HEK293T (cell line): ENCODE measurements at regions not wholly inside any gene's neighbourhood (a gene's known extent, or its start where the extent isn't known, plus 50 kb on each side); places are given as distances from the start of the nearest gene placed in this dataset.

Experiments used
- CTCF ChIA-PET: fragments of 350-600 bp; formaldehyde crosslinking; extraction: SDS; loops from one replicate; lab custom pipeline; 2021; ENCODE audit warnings: antibody characterized with exemption, inconsistent platforms; lab: Yijun Ruan, JAX
- POLR2A ChIA-PET: fragments of 350-600 bp; formaldehyde crosslinking; extraction: SDS; loops from one replicate; lab custom pipeline; 2020; ENCODE audit warnings: antibody characterized with exemption, inconsistent platforms; lab: Yijun Ruan, JAX
- DNase-seq: peaks from one replicate; pipeline ENCODE4 v3.0.0; 2012; ENCODE audit warnings: mixed read lengths; ENCODE audit errors: extremely low spot score
- ARNT ChIP-seq: fragments of 450-650 bp; IDR thresholded peaks from 2 replicates; pipeline ENCODE4 v1.6.1; 2017; ENCODE audit warnings: mild to moderate bottlenecking
- BHLHE40 ChIP-seq: fragments of 450-650 bp; IDR thresholded peaks from 2 replicates; pipeline ENCODE4 v1.6.1; 2016; ENCODE audit warnings: mild to moderate bottlenecking, moderate library complexity, borderline replicate concordance
- CTBP1 ChIP-seq: fragments of 450-650 bp; IDR thresholded peaks from 2 replicates; pipeline ENCODE4 v1.6.1; 2016; ENCODE audit warnings: borderline replicate concordance
- ELF4 ChIP-seq: fragments of 450-650 bp; IDR thresholded peaks from 2 replicates; pipeline ENCODE4 v1.6.1; 2017; ENCODE audit warnings: antibody characterized with exemption
- FOXA1 ChIP-seq: fragments of 450-650 bp; IDR thresholded peaks from 2 replicates; pipeline ENCODE4 v1.6.1; 2016; ENCODE audit warnings: mild to moderate bottlenecking
- FOXK2 ChIP-seq: fragments of 450-650 bp; IDR thresholded peaks from 2 replicates; pipeline ENCODE4 v1.6.1; 2016; ENCODE audit warnings: mild to moderate bottlenecking
- FOXM1 ChIP-seq: fragments of 450-650 bp; IDR thresholded peaks from 2 replicates; pipeline ENCODE4 v1.6.1; 2017; ENCODE audit warnings: mild to moderate bottlenecking, borderline replicate concordance
- HDGF ChIP-seq: fragments of 450-650 bp; IDR thresholded peaks from 2 replicates; pipeline ENCODE4 v1.6.1; 2017; ENCODE audit warnings: antibody characterized with exemption, borderline replicate concordance
- L3MBTL2 ChIP-seq: fragments of 450-650 bp; conservative IDR thresholded peaks from 2 replicates; pipeline ENCODE4 v1.6.1; 2016; ENCODE audit warnings: mild to moderate bottlenecking
- LEF1 ChIP-seq: fragments of 450-650 bp; IDR thresholded peaks from 2 replicates; pipeline ENCODE4 v1.6.1; 2017; ENCODE audit warnings: mild to moderate bottlenecking, borderline replicate concordance
- NFRKB ChIP-seq: fragments of 450-650 bp; IDR thresholded peaks from 2 replicates; pipeline ENCODE4 v1.6.1; 2016; ENCODE audit warnings: mild to moderate bottlenecking, moderate library complexity
- PKNOX1 ChIP-seq: fragments of 450-650 bp; IDR thresholded peaks from 2 replicates; pipeline ENCODE4 v1.6.1; 2016
- SP1 ChIP-seq: fragments of 450-650 bp; IDR thresholded peaks from 2 replicates; pipeline ENCODE4 v1.6.1; 2017
- SUZ12 ChIP-seq: fragments of 450-650 bp; IDR thresholded peaks from 2 replicates; pipeline ENCODE4 v1.6.1; 2016; ENCODE audit warnings: mild to moderate bottlenecking
- TARDBP ChIP-seq: fragments of 450-650 bp; IDR thresholded peaks from 2 replicates; pipeline ENCODE4 v1.6.1; 2016
- ZNF384 ChIP-seq: fragments of 450-650 bp; IDR thresholded peaks from 2 replicates; pipeline ENCODE4 v1.6.1; 2016

DNA sequence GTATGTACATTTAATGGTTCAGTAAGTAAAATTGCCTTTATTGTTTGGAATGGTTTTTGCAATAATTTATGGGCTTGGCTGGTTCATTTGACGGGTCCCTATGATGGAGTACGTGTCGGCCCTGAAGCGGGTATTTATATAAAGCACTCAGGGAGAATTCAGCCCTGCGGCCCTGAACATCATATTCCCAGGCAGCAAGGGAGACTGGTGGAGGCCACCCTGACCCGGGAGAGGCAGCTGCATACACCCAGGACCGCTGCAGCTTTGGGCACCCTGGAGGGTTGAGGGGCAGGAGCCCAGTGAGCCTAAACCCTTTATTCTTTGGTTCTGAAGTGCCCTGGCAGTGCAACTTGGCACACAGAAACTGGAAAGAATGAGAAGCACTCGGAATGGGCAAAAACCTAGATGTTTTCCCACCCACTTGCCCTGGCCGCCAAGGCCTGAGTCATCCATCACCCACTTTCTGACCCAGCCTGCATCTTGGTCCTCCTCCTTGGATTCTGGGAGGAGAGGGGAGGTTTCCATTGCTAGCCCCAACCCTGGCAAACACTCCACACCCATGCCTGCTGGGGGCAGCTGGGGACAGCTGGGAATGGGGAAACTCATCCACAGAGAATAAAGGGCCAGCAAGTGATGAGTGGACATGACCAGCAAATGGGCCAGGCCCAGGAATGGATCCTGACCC lies 162.2 kb upstream of the TNRC6C start:
- DNase-seq = no peak
- CTCF ChIA-PET = interaction anchor here (0.5 kb wide), 1 partner anchor 127 kb away, joined by 3 read pairs; no protein-coding TSS in a partner anchor
- POLR2A ChIA-PET = no interaction called here

GRCh38 chr17:77798031-77798430 lies 160.5 kb upstream of the TNRC6C start:
- POLR2A ChIA-PET = no interaction called here
- no peak for TF ChIP-seq PKNOX1
- no peak for TF ChIP-seq ARNT
- CTCF ChIA-PET = interaction anchor here (0.6 to 0.8 kb wide), 2 partner anchors 10 to 216 kb away, joined by 3 read pairs; no protein-coding TSS in a partner anchor
- DNase-seq = no peak

More for the DNA sequence above, 162.2 kb upstream of the TNRC6C start:
- no peak for TF ChIP-seq TARDBP
- no peak for TF ChIP-seq ELF4
- no peak for TF ChIP-seq NFRKB
- no peak for TF ChIP-seq ARNT

DNA sequence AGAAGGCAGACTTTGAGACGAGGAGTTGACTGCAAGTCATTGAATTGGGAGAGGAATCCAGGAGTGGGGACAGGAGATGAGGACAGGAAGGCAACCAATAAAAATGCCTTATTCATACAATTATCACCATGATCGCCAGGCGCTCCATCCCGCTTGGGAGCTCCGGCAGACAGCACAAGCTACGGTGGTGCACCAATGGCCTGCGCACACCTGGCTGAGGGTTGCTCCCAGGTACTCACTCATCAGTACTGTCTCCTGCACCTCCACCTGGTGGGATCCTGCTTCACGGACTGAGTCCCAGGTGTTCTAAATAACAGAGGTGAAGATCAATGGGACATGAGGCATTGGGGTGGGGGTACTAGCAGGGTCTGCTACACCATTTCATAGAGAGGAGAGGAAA lies 160.0 kb upstream of the TNRC6C start:
- POLR2A ChIA-PET = no interaction called here
- no peak for TF ChIP-seq SP1
- DNase-seq = no peak
- CTCF ChIA-PET = interaction anchor here (0.6 to 0.8 kb wide), 2 partner anchors 10 to 215 kb away, joined by 3 read pairs; no protein-coding TSS in a partner anchor

- ChIA-PET POLR2A (no interaction called here), CTCF (no interaction called here)
- DNase-seq = no peak
- peak; percentile 93 for TF ChIP-seq PKNOX1
- TF ChIP-seq FOXM1 = no peak
- no peak for TF ChIP-seq SP1
- TF ChIP-seq ZNF384 = no peak
- TF ChIP-seq NFRKB = no peak
- no peak for TF ChIP-seq LEF1
- no peak for TF ChIP-seq SUZ12
- no peak for TF ChIP-seq HDGF
These were observed 157.7 kb upstream of the TNRC6C start for GRCh38 chr17:77800816-77801215.

- no peak for TF ChIP-seq TARDBP
- TF ChIP-seq CTBP1 = no peak
- TF ChIP-seq FOXA1 = no peak
- ChIA-PET CTCF (no interaction called here), POLR2A (no interaction called here)
- DNase-seq = no peak
These were observed 156.8 kb upstream of the TNRC6C start for GRCh38 chr17:77801545-77802332.

- CTCF ChIA-PET = no interaction called here
- no peak for TF ChIP-seq FOXK2
- TF ChIP-seq FOXA1 = no peak
- TF ChIP-seq TARDBP = no peak
- no peak for DNase-seq
- POLR2A ChIA-PET = no interaction called here
These were observed 156.2 kb upstream of the TNRC6C start for GRCh38 chr17:77802333-77802615.

GRCh38 chr17:77802811-77803220 lies 155.7 kb upstream of the TNRC6C start:
- ChIA-PET POLR2A (no interaction called here), CTCF (no interaction called here)
- DNase-seq = no peak
- TF ChIP-seq ELF4 (no peak), PKNOX1 (no peak), TARDBP (no peak), NFRKB (no peak), L3MBTL2 (no peak), ZNF384 (no peak), FOXK2 (no peak), BHLHE40 (no peak)

- ChIA-PET POLR2A (no interaction called here), CTCF (interaction anchor here (0.6 kb wide), 1 partner anchor 250 kb away, joined by 3 read pairs; no protein-coding TSS in a partner anchor)
- no peak for DNase-seq
- TF ChIP-seq NFRKB = no peak
- TF ChIP-seq LEF1 = no peak
- no peak for TF ChIP-seq ZNF384
- no peak for TF ChIP-seq L3MBTL2
- TF ChIP-seq TARDBP = no peak
- TF ChIP-seq SP1 = no peak
- no peak for TF ChIP-seq ARNT
- no peak for TF ChIP-seq SUZ12
- TF ChIP-seq PKNOX1 = no peak
- TF ChIP-seq FOXM1 = no peak
- no peak for TF ChIP-seq ELF4
- TF ChIP-seq CTBP1 = no peak
- TF ChIP-seq BHLHE40 = no peak
- no peak for TF ChIP-seq FOXA1
- no peak for TF ChIP-seq FOXK2
- no peak for TF ChIP-seq HDGF
These were observed 154.8 kb upstream of the TNRC6C start for GRCh38 chr17:77803726-77804125.
